Stimulated activated naive CD4-positive, alpha-beta T cell (primary cell): ENCODE measurements at regions not wholly inside any gene's neighbourhood (a gene's known extent, or its start where the extent isn't known, plus 50 kb on each side); places are given as distances from the start of the nearest gene placed in this dataset.
"Not testable (repeated sequence)": the region's sequence is repeated elsewhere in the genome, so short reads cannot be mapped to it uniquely, and the experiment has no call there.

ENCODE experiments used
- DNase-seq, 6 experiments: peaks; one replicate each; lab custom pipeline; 2025; lab: John Stamatoyannopoulos, UW

- no peak for DNase-seq
Observed at GRCh38 chr1:80534606-80535360, 1266.0 kb upstream of the ADGRL2 start.

- DNase-seq = no peak
Observed at GRCh38 chr1:80533775-80534334, 1266.9 kb upstream of the ADGRL2 start.

- no peak for DNase-seq
Observed at GRCh38 chr1:80533093-80533492, 1267.6 kb upstream of the ADGRL2 start.

- no peak for DNase-seq
Observed at GRCh38 chr1:80531182-80531581, 1269.6 kb upstream of the ADGRL2 start.

GRCh38 chr1:80529546-80529945, 1271.2 kb upstream of the ADGRL2 start:
- no peak for DNase-seq

- no peak for DNase-seq
Observed at GRCh38 chr1:80523861-80524260, 1276.9 kb upstream of the ADGRL2 start.

GRCh38 chr1:80523071-80523470, 1277.7 kb upstream of the ADGRL2 start:
- DNase-seq = not testable (repeated sequence)

GRCh38 chr1:80520949-80521348, 1279.8 kb upstream of the ADGRL2 start:
- no peak for DNase-seq

GRCh38 chr1:80517062-80517461, 1283.7 kb upstream of the ADGRL2 start:
- DNase-seq = no peak

GRCh38 chr1:80509965-80510522, 1290.7 kb upstream of the ADGRL2 start:
- no peak for DNase-seq

GRCh38 chr1:80506216-80506615, 1294.5 kb upstream of the ADGRL2 start:
- DNase-seq = no peak

GRCh38 chr1:80498673-80499072, 1302.1 kb upstream of the ADGRL2 start:
- DNase-seq = no peak

GRCh38 chr1:80495806-80496205, 1304.9 kb upstream of the ADGRL2 start:
- no peak for DNase-seq

GRCh38 chr1:80472145-80472544, 1328.6 kb upstream of the ADGRL2 start:
- no peak for DNase-seq

GRCh38 chr1:80468356-80468755, 1332.4 kb upstream of the ADGRL2 start:
- DNase-seq = no peak

GRCh38 chr1:80462006-80462405, 1338.7 kb upstream of the ADGRL2 start:
- DNase-seq = no peak

GRCh38 chr1:80457409-80457808, 1343.3 kb upstream of the ADGRL2 start:
- DNase-seq = no peak

- DNase-seq = no peak
Observed at GRCh38 chr1:80453775-80454174, 1347.0 kb upstream of the ADGRL2 start.

GRCh38 chr1:80450711-80451110, 1350.0 kb upstream of the ADGRL2 start:
- no peak for DNase-seq

GRCh38 chr1:80448081-80448480, 1352.7 kb upstream of the ADGRL2 start:
- no peak for DNase-seq

- no peak for DNase-seq
Observed at GRCh38 chr1:80447526-80447925, 1353.2 kb upstream of the ADGRL2 start.

- no peak for DNase-seq
Observed at GRCh38 chr1:80445033-80445432, 1355.7 kb upstream of the ADGRL2 start.

- no peak for DNase-seq
Observed at GRCh38 chr1:80444171-80444570, 1356.6 kb upstream of the ADGRL2 start.

GRCh38 chr1:80441664-80442063, 1359.1 kb upstream of the ADGRL2 start:
- no peak for DNase-seq
